ENCODE measurements at regions not wholly inside any gene's neighbourhood (a gene's known extent, or its start where the extent isn't known, plus 50 kb on each side); places are given as distances from the start of the nearest gene placed in this dataset.
"Not testable (repeated sequence)": the region's sequence is repeated elsewhere in the genome, so short reads cannot be mapped to it uniquely, and the experiment has no call there.

- Histone ChIP-seq H3K9me3 (ENCODE audit: control insufficient read depth, low read length) (no peaks in the 10 kb centered on the region), H3K4me1 (ENCODE audit: control insufficient read depth, insufficient read depth, low read length, poor library complexity, severe bottlenecking) (no peaks in the 10 kb centered on the region), H3K36me3 (ENCODE audit: control insufficient read depth, insufficient read depth, low read length) (no peaks in the 10 kb centered on the region), H3K4me3 (ENCODE audit: insufficient read depth, low read depth, low read length, poor library complexity, severe bottlenecking) (no peak overlapping the region), H3K27me3 (replicated peaks; ENCODE audit: control insufficient read depth, insufficient read depth, low read length, poor library complexity, severe bottlenecking) (no peaks in the 10 kb centered on the region), H3K27ac (ENCODE audit: insufficient read depth, low read length, poor library complexity, severe bottlenecking) (no peak overlapping the region)
- DNase-seq, result no peak
Measured at GRCh38 chr15:36178303-36178633, 401.2 kb upstream of the CDIN1 start.

- no peaks in the 10 kb centered on the region for H3K9me3 ChIP-seq (ENCODE audit: control insufficient read depth, low read length)
- no peaks in the 10 kb centered on the region for H3K27me3 ChIP-seq (replicated peaks; ENCODE audit: control insufficient read depth, insufficient read depth, low read length, poor library complexity, severe bottlenecking)
- no peak overlapping the region for H3K4me3 ChIP-seq (ENCODE audit: insufficient read depth, low read depth, low read length, poor library complexity, severe bottlenecking)
- no peak for DNase-seq
- H3K36me3 ChIP-seq (ENCODE audit: control insufficient read depth, insufficient read depth, low read length), result no peaks in the 10 kb centered on the region
- no peaks in the 10 kb centered on the region for H3K4me1 ChIP-seq (ENCODE audit: control insufficient read depth, insufficient read depth, low read length, poor library complexity, severe bottlenecking)
- no peak overlapping the region for H3K27ac ChIP-seq (ENCODE audit: insufficient read depth, low read length, poor library complexity, severe bottlenecking)
Measured at GRCh38 chr15:36183201-36183600, 396.2 kb upstream of the CDIN1 start.

GRCh38 chr15:36185438-36185837 is 394.0 kb upstream of the CDIN1 start:
- H3K4me3 ChIP-seq (ENCODE audit: insufficient read depth, low read depth, low read length, poor library complexity, severe bottlenecking), result no peak overlapping the region
- H3K36me3 ChIP-seq (ENCODE audit: control insufficient read depth, insufficient read depth, low read length), result no peaks in the 10 kb centered on the region

GRCh38 chr15:36185845-36186244 is 393.6 kb upstream of the CDIN1 start:
- H3K9me3 ChIP-seq (ENCODE audit: control insufficient read depth, low read length), result no peaks in the 10 kb centered on the region

More at GRCh38 chr15:36185438-36185837, 394.0 kb upstream of the CDIN1 start:
- Histone ChIP-seq H3K27ac (ENCODE audit: insufficient read depth, low read length, poor library complexity, severe bottlenecking) (no peak overlapping the region), H3K4me1 (ENCODE audit: control insufficient read depth, insufficient read depth, low read length, poor library complexity, severe bottlenecking) (no peaks in the 10 kb centered on the region), H3K27me3 (replicated peaks; ENCODE audit: control insufficient read depth, insufficient read depth, low read length, poor library complexity, severe bottlenecking) (no peaks in the 10 kb centered on the region), H3K9me3 (ENCODE audit: control insufficient read depth, low read length) (no peaks in the 10 kb centered on the region)
- DNase-seq, result no peak

DNA sequence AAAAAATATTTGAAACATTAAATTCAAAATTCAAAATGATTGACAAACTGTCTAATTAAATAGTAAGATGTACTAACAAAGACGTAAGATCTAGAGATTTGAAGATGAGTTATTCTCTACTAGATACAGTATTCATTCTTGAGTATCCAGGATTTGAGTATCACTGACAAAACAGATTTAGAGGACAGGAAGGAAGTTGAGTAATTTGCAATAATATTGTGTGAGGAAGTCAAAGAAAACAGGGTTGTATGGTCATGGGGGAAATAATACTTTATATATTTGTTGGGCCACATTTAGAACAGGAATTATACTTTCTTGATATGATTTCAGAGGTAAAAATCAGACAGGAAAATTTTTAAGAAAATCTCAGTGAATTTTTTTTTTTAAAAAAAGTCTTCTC is 393.1 kb upstream of the CDIN1 start:
- Histone ChIP-seq H3K4me1 (ENCODE audit: control insufficient read depth, insufficient read depth, low read length, poor library complexity, severe bottlenecking) (no peaks in the 10 kb centered on the region), H3K27me3 (replicated peaks; ENCODE audit: control insufficient read depth, insufficient read depth, low read length, poor library complexity, severe bottlenecking) (no peaks in the 10 kb centered on the region), H3K27ac (ENCODE audit: insufficient read depth, low read length, poor library complexity, severe bottlenecking) (no peak overlapping the region), H3K4me3 (ENCODE audit: insufficient read depth, low read depth, low read length, poor library complexity, severe bottlenecking) (no peak overlapping the region), H3K9me3 (ENCODE audit: control insufficient read depth, low read length) (no peaks in the 10 kb centered on the region), H3K36me3 (ENCODE audit: control insufficient read depth, insufficient read depth, low read length) (no peaks in the 10 kb centered on the region)
- DNase-seq, result no peak

More at GRCh38 chr15:36185845-36186244, 393.6 kb upstream of the CDIN1 start:
- no peaks in the 10 kb centered on the region for H3K27me3 ChIP-seq (replicated peaks; ENCODE audit: control insufficient read depth, insufficient read depth, low read length, poor library complexity, severe bottlenecking)
- no peak for DNase-seq
- H3K4me1 ChIP-seq (ENCODE audit: control insufficient read depth, insufficient read depth, low read length, poor library complexity, severe bottlenecking), result no peaks in the 10 kb centered on the region
- H3K36me3 ChIP-seq (ENCODE audit: control insufficient read depth, insufficient read depth, low read length), result no peaks in the 10 kb centered on the region
- no peak overlapping the region for H3K4me3 ChIP-seq (ENCODE audit: insufficient read depth, low read depth, low read length, poor library complexity, severe bottlenecking)
- H3K27ac ChIP-seq (ENCODE audit: insufficient read depth, low read length, poor library complexity, severe bottlenecking), result no peak overlapping the region

DNA sequence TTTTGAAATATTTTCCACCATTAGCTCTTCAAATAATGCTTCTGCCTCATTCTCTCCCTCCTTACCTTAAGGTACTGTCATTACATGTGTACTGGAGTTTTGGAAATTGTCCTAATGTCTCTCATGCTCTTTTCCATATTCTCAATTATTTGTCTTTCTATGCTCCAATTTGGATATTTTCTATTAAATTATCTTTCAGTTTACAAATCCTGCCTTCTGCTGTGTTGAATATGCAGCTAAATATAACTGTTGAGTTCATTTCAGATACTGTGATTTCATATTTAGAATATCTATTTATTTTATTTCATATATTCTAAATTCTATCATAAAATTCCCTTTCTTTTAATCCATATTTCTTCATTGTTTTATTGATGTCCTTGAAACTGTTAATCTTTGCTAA is 388.0 kb upstream of the CDIN1 start:
- no peak for DNase-seq
- Histone ChIP-seq H3K27me3 (replicated peaks; ENCODE audit: control insufficient read depth, insufficient read depth, low read length, poor library complexity, severe bottlenecking) (no peaks in the 10 kb centered on the region), H3K4me3 (ENCODE audit: insufficient read depth, low read depth, low read length, poor library complexity, severe bottlenecking) (no peak overlapping the region), H3K4me1 (ENCODE audit: control insufficient read depth, insufficient read depth, low read length, poor library complexity, severe bottlenecking) (no peaks in the 10 kb centered on the region), H3K27ac (ENCODE audit: insufficient read depth, low read length, poor library complexity, severe bottlenecking) (no peak overlapping the region), H3K9me3 (ENCODE audit: control insufficient read depth, low read length) (no peaks in the 10 kb centered on the region), H3K36me3 (ENCODE audit: control insufficient read depth, insufficient read depth, low read length) (no peaks in the 10 kb centered on the region)

GRCh38 chr15:36195361-36196007 is 383.9 kb upstream of the CDIN1 start:
- not testable (repeated sequence) for H3K27ac ChIP-seq (ENCODE audit: insufficient read depth, low read length, poor library complexity, severe bottlenecking); H3K9me3 ChIP-seq (ENCODE audit: control insufficient read depth, low read length); H3K4me1 ChIP-seq (ENCODE audit: control insufficient read depth, insufficient read depth, low read length, poor library complexity, severe bottlenecking); H3K36me3 ChIP-seq (ENCODE audit: control insufficient read depth, insufficient read depth, low read length); H3K27me3 ChIP-seq (replicated peaks; ENCODE audit: control insufficient read depth, insufficient read depth, low read length, poor library complexity, severe bottlenecking); DNase-seq; H3K4me3 ChIP-seq (ENCODE audit: insufficient read depth, low read depth, low read length, poor library complexity, severe bottlenecking)

DNA sequence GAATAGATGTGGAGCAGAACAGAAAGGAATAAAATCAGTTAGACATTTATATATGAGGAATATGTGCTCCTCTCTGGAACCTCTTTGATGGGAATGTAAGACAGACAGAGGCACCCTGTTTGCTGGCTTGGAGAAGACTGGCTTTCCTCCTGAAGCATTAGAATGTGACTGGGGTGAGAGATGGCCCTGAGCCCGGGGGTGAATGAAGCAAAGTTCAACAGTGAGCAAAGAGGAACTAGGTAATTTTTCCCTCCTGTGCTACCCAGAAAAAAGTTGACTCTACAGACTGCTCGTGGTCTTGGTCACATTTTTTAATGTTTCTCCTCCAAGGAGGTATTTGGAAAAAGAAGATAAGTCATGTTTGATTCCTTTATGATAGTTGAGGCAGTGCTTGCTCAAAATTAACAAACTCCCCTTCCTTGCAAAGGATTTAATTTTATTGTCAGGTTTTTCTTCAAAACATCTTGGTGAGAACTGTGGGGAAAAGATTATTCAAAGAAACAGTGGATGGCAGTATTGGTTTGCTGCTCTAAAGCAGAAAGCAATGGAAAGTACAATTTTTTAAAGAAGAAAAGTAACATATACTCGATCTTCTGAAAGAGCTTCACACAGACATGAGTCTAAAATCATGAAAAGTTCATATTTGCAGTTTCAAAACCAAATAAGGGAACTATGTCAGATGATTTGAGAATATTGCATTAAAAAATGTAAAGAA is 370.4 kb upstream of the CDIN1 start:
- Histone ChIP-seq H3K4me3 (ENCODE audit: insufficient read depth, low read depth, low read length, poor library complexity, severe bottlenecking) (no peak overlapping the region), H3K27me3 (replicated peaks; ENCODE audit: control insufficient read depth, insufficient read depth, low read length, poor library complexity, severe bottlenecking) (no peaks in the 10 kb centered on the region), H3K27ac (ENCODE audit: insufficient read depth, low read length, poor library complexity, severe bottlenecking) (no peak overlapping the region), H3K4me1 (ENCODE audit: control insufficient read depth, insufficient read depth, low read length, poor library complexity, severe bottlenecking) (no peaks in the 10 kb centered on the region), H3K36me3 (ENCODE audit: control insufficient read depth, insufficient read depth, low read length) (no peaks in the 10 kb centered on the region), H3K9me3 (ENCODE audit: control insufficient read depth, low read length) (no peaks in the 10 kb centered on the region)
- DNase-seq, result no peak

- no peak overlapping the region for H3K27ac ChIP-seq (ENCODE audit: insufficient read depth, low read length, poor library complexity, severe bottlenecking)
- no peaks in the 10 kb centered on the region for H3K27me3 ChIP-seq (replicated peaks; ENCODE audit: control insufficient read depth, insufficient read depth, low read length, poor library complexity, severe bottlenecking)
- no peak for DNase-seq
- H3K4me1 ChIP-seq (ENCODE audit: control insufficient read depth, insufficient read depth, low read length, poor library complexity, severe bottlenecking), result no peaks in the 10 kb centered on the region
- no peaks in the 10 kb centered on the region for H3K9me3 ChIP-seq (ENCODE audit: control insufficient read depth, low read length)
- H3K4me3 ChIP-seq (ENCODE audit: insufficient read depth, low read depth, low read length, poor library complexity, severe bottlenecking), result no peak overlapping the region
- no peaks in the 10 kb centered on the region for H3K36me3 ChIP-seq (ENCODE audit: control insufficient read depth, insufficient read depth, low read length)
Measured at GRCh38 chr15:36210426-36210825, 369.0 kb upstream of the CDIN1 start.

- Histone ChIP-seq H3K27ac (ENCODE audit: insufficient read depth, low read length, poor library complexity, severe bottlenecking) (no peak overlapping the region), H3K36me3 (ENCODE audit: control insufficient read depth, insufficient read depth, low read length) (no peaks in the 10 kb centered on the region), H3K27me3 (replicated peaks; ENCODE audit: control insufficient read depth, insufficient read depth, low read length, poor library complexity, severe bottlenecking) (no peaks in the 10 kb centered on the region), H3K9me3 (ENCODE audit: control insufficient read depth, low read length) (no peaks in the 10 kb centered on the region), H3K4me1 (ENCODE audit: control insufficient read depth, insufficient read depth, low read length, poor library complexity, severe bottlenecking) (no peaks in the 10 kb centered on the region), H3K4me3 (ENCODE audit: insufficient read depth, low read depth, low read length, poor library complexity, severe bottlenecking) (no peak overlapping the region)
- DNase-seq, result no peak
Measured at GRCh38 chr15:36218322-36218721, 361.1 kb upstream of the CDIN1 start.

All from effector memory CD4-positive, alpha-beta T cell (primary cell).